OCI-LY1 (cell line): ENCODE measurements at regions not wholly inside any gene's neighbourhood (a gene's known extent, or its start where the extent isn't known, plus 50 kb on each side); places are given as distances from the start of the nearest gene placed in this dataset.

Experiments
- H2AFZ ChIP-seq: fragments of 200-600 bp; sonication (generic), shearing (Covaris generic); 2 replicates; pipeline ENCODE4 v1.6.0; 2014; ENCODE audit warnings: antibody characterized with exemption, mild to moderate bottlenecking, low read length
- H3F3A ChIP-seq: fragments of 200-600 bp; sonication (generic), shearing (Covaris generic); 2 replicates; pipeline ENCODE4 v1.6.0; 2014; ENCODE audit warnings: mild to moderate bottlenecking, antibody characterized with exemption, low read length, moderate library complexity; ENCODE audit not compliant: insufficient read depth
- H3K27ac ChIP-seq: fragments of 200-600 bp; sonication (generic); 2 replicates; pipeline ENCODE4 v1.5.1; 2014; ENCODE audit warnings: low read length, mixed run types, mild to moderate bottlenecking, low read depth; ENCODE audit not compliant: poor library complexity, severe bottlenecking
- H3K27me3 ChIP-seq: fragments of 200-600 bp; sonication (generic); 2 replicates; pipeline ENCODE4 v1.6.0; 2014; ENCODE audit warnings: antibody characterized with exemption, mild to moderate bottlenecking, low read length, moderate library complexity; ENCODE audit not compliant: insufficient read depth
- H3K36me3 ChIP-seq: fragments of 200-600 bp; sonication (generic); 2 replicates; pipeline ENCODE4 v1.6.1; 2014; ENCODE audit warnings: mild to moderate bottlenecking, antibody characterized with exemption, low read length, moderate library complexity, mixed read lengths; ENCODE audit not compliant: insufficient read depth
- H3K4me1 ChIP-seq: fragments of 200-600 bp; sonication (generic); 2 replicates; pipeline ENCODE4 v1.5.1; 2014; ENCODE audit warnings: mild to moderate bottlenecking, low read length, moderate library complexity; ENCODE audit not compliant: insufficient read depth, severe bottlenecking
- H3K4me2 ChIP-seq: fragments of 200-600 bp; sonication (generic), shearing (Covaris generic); 2 replicates; pipeline ENCODE4 v1.6.1; 2014; ENCODE audit warnings: low read length
- H3K4me3 ChIP-seq: fragments of 200-600 bp; sonication (generic); 2 replicates; pipeline ENCODE4 v1.5.1; 2014; ENCODE audit warnings: low read length, low read depth, mild to moderate bottlenecking, mixed read lengths; ENCODE audit not compliant: poor library complexity, severe bottlenecking
- H3K79me2 ChIP-seq: fragments of 200-600 bp; shearing (Covaris generic); 2 replicates; pipeline ENCODE4 v1.6.1; 2016; ENCODE audit warnings: mixed run types, low read length, mixed read lengths; ENCODE audit not compliant: insufficient read depth
- H3K9ac ChIP-seq: fragments of 200-600 bp; sonication (generic), shearing (Covaris generic); 2 replicates; pipeline ENCODE4 v1.6.1; 2014; ENCODE audit warnings: mild to moderate bottlenecking, low read length, mixed read lengths
- H3K9me2 ChIP-seq: fragments of 200-600 bp; sonication (generic), shearing (Covaris generic); 2 replicates; pipeline ENCODE4 v1.6.1; 2014; ENCODE audit warnings: low read depth, mild to moderate bottlenecking, low read length, mixed read lengths
- H3K9me3 ChIP-seq: fragments of 200-600 bp; shearing (Covaris generic); 2 replicates; pipeline ENCODE4 v1.6.1; 2014; ENCODE audit warnings: low read length, mixed read lengths
- H4K20me1 ChIP-seq: fragments of 200-600 bp; sonication (generic), shearing (Covaris generic); 2 replicates; pipeline ENCODE4 v1.6.0; 2016; ENCODE audit warnings: mild to moderate bottlenecking, low read length; ENCODE audit not compliant: insufficient read depth
- EZH2 ChIP-seq: fragments of 200-600 bp; sonication (generic), shearing (Covaris generic); IDR thresholded peaks from 2 replicates; pipeline ENCODE4 v1.8.0; 2017; ENCODE audit warnings: borderline replicate concordance, mixed run types, mild to moderate bottlenecking, antibody characterized with exemption, low read length, moderate library complexity, mixed read lengths
- TF ChIP-seq, protein P1 (sequence below): fragments of 200-600 bp; sonication (generic), shearing (Covaris generic); IDR thresholded peaks from 2 replicates; pipeline ENCODE4 v1.5.1; 2017; ENCODE audit warnings: mild to moderate bottlenecking, antibody characterized with exemption, low read length, moderate library complexity, mixed read lengths

DNA sequence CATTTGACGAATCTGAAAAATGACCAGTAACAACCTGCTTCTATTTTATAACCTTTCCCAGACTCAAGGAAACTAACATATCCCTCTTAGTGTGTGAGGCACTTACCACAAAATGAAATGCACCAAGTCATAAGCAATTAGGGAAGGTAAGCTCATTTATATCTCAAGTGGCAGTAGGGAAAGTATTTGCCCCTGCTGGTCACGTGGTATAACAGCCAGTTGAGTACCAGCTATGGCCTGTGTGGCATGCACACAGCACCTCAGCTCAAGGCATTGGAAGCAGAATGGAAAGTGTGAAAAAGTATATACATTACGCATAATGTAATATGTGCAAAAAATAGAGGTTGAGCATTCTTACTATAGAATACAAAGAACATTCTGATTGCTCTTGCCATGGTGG, 178.3 kb upstream of the GYPA start:
- no peaks in the 10 kb centered on the region for H3K36me3 ChIP-seq
- no peaks in the 10 kb centered on the region for H3K4me1 ChIP-seq
- no peaks in the 10 kb centered on the region for H4K20me1 ChIP-seq
- H3K4me2 ChIP-seq, result no peak overlapping the region
- peaks cover 3% of the 10 kb centered on the region; the same call in 1 of the 2 replicates for H3K9me3 ChIP-seq
- no peak for TF ChIP-seq EZH2
- TF ChIP-seq, protein P1, sequence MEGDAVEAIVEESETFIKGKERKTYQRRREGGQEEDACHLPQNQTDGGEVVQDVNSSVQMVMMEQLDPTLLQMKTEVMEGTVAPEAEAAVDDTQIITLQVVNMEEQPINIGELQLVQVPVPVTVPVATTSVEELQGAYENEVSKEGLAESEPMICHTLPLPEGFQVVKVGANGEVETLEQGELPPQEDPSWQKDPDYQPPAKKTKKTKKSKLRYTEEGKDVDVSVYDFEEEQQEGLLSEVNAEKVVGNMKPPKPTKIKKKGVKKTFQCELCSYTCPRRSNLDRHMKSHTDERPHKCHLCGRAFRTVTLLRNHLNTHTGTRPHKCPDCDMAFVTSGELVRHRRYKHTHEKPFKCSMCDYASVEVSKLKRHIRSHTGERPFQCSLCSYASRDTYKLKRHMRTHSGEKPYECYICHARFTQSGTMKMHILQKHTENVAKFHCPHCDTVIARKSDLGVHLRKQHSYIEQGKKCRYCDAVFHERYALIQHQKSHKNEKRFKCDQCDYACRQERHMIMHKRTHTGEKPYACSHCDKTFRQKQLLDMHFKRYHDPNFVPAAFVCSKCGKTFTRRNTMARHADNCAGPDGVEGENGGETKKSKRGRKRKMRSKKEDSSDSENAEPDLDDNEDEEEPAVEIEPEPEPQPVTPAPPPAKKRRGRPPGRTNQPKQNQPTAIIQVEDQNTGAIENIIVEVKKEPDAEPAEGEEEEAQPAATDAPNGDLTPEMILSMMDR, result no peak
- no peaks in the 10 kb centered on the region for H3F3A ChIP-seq
- H3K9me2 ChIP-seq, result no peaks in the 10 kb centered on the region
- no peak overlapping the region for H2AFZ ChIP-seq
- H3K79me2 ChIP-seq, result no peaks in the 10 kb centered on the region
- no peak overlapping the region for H3K9ac ChIP-seq
- H3K27me3 ChIP-seq, result no peaks in the 10 kb centered on the region
- H3K4me3 ChIP-seq, result no peak overlapping the region
- no peak overlapping the region for H3K27ac ChIP-seq

- Histone ChIP-seq H3K27me3 (no peaks in the 10 kb centered on the region), H3K27ac (no peak overlapping the region), H4K20me1 (no peaks in the 10 kb centered on the region), H3K9me3 (no peaks in the 10 kb centered on the region), H3K9ac (no peak overlapping the region), H3K79me2 (no peaks in the 10 kb centered on the region), H3K4me3 (no peak overlapping the region), H3K4me2 (no peak overlapping the region), H2AFZ (no peak overlapping the region), H3K36me3 (no peaks in the 10 kb centered on the region), H3K9me2 (no peaks in the 10 kb centered on the region), H3K4me1 (no peaks in the 10 kb centered on the region), H3F3A (no peaks in the 10 kb centered on the region)
- TF ChIP-seq, protein P1, result no peak
- no peak for TF ChIP-seq EZH2
These were observed 196.1 kb upstream of the GYPA start for GRCh38 chr4:144336633-144337032.

- Histone ChIP-seq H3K9ac (no peak overlapping the region), H3K27me3 (no peaks in the 10 kb centered on the region), H3K4me1 (no peaks in the 10 kb centered on the region), H3F3A (no peaks in the 10 kb centered on the region), H3K9me3 (no peaks in the 10 kb centered on the region), H4K20me1 (no peaks in the 10 kb centered on the region), H3K36me3 (no peaks in the 10 kb centered on the region), H3K4me2 (no peak overlapping the region), H3K27ac (no peak overlapping the region), H3K4me3 (no peak overlapping the region), H3K9me2 (no peaks in the 10 kb centered on the region), H3K79me2 (no peaks in the 10 kb centered on the region), H2AFZ (no peak overlapping the region)
- no peak for TF ChIP-seq EZH2
- TF ChIP-seq, protein P1, result no peak
These were observed 197.6 kb upstream of the GYPA start for GRCh38 chr4:144338148-144338547.
